MM.1S (cell line): ENCODE measurements at regions not wholly inside any gene's neighbourhood (a gene's known extent, or its start where the extent isn't known, plus 50 kb on each side); places are given as distances from the start of the nearest gene placed in this dataset.

Source experiments
- DNase-seq: peaks from one replicate; pipeline ENCODE4 v3.0.0-alpha.2; 2015
- H2AFZ ChIP-seq: fragments of 300-600 bp; sonication (generic); 2 replicates; pipeline ENCODE4 v1.6.0; 2016; ENCODE audit warnings: antibody characterized with exemption, low read length
- H3F3A ChIP-seq: fragments of 300-600 bp; sonication (generic); 2 replicates; pipeline ENCODE4 v1.6.1; 2016; ENCODE audit warnings: mild to moderate bottlenecking, antibody characterized with exemption, low read length, moderate library complexity, mixed read lengths; ENCODE audit not compliant: insufficient read depth
- H3K27ac ChIP-seq: fragments of 300-600 bp; sonication (generic); 2 replicates; pipeline ENCODE4 v1.5.1; 2016; ENCODE audit warnings: mild to moderate bottlenecking, low read length
- H3K27me3 ChIP-seq: fragments of 300-600 bp; sonication (generic); replicated peaks from 2 replicates; pipeline ENCODE4 v1.6.0; 2016; ENCODE audit warnings: low read length; ENCODE audit not compliant: insufficient read depth
- H3K36me3 ChIP-seq: fragments of 300-600 bp; sonication (generic); replicated peaks from 2 replicates; pipeline ENCODE4 v1.6.1; 2016; ENCODE audit warnings: mild to moderate bottlenecking, low read length, mixed read lengths; ENCODE audit not compliant: insufficient read depth
- H3K4me1 ChIP-seq: fragments of 300-600 bp; sonication (generic); 2 replicates; pipeline ENCODE4 v1.6.1; 2016; ENCODE audit warnings: low read length, mixed read lengths
- H3K4me2 ChIP-seq: fragments of 300-600 bp; sonication (generic); 2 replicates; pipeline ENCODE4 v1.6.0; 2016; ENCODE audit warnings: low read depth, low read length
- H3K4me3 ChIP-seq: fragments of 300-600 bp; sonication (generic); 2 replicates; pipeline ENCODE4 v1.5.1; 2016; ENCODE audit warnings: low read length, mixed read lengths
- H3K79me2 ChIP-seq: fragments of 300-600 bp; sonication (generic); 2 replicates; pipeline ENCODE4 v1.6.1; 2016; ENCODE audit warnings: mixed run types, low read length, mixed read lengths
- H3K9ac ChIP-seq: fragments of 300-600 bp; sonication (generic); 2 replicates; pipeline ENCODE4 v1.6.1; 2016; ENCODE audit warnings: low read length, mixed read lengths
- H3K9me2 ChIP-seq: fragments of 300-600 bp; sonication (generic); replicated peaks from 2 replicates; pipeline ENCODE4 v1.6.1; 2016; ENCODE audit warnings: mild to moderate bottlenecking, low read length, mixed read lengths; ENCODE audit not compliant: insufficient read depth
- H3K9me3 ChIP-seq: fragments of 300-600 bp; sonication (generic); replicated peaks from 2 replicates; pipeline ENCODE4 v1.6.1; 2016; ENCODE audit warnings: mild to moderate bottlenecking, low read length, mixed read lengths; ENCODE audit not compliant: insufficient read depth
- H4K20me1 ChIP-seq: fragments of 300-600 bp; sonication (generic); 2 replicates; pipeline ENCODE4 v1.6.1; 2016; ENCODE audit warnings: mild to moderate bottlenecking, low read length, moderate library complexity, mixed read lengths; ENCODE audit not compliant: insufficient read depth
- EZH2 ChIP-seq: fragments of 300-600 bp; sonication (generic); optimal IDR thresholded peaks from 2 replicates; pipeline ENCODE3; 2017; ENCODE audit warnings: low read depth, mild to moderate bottlenecking, antibody characterized with exemption, low read length, mixed read lengths
- EZH2phosphoT487 ChIP-seq: fragments of 300-600 bp; sonication (generic); IDR thresholded peaks from 2 replicates; pipeline ENCODE4 v1.6.1; 2018; ENCODE audit warnings: antibody characterized with exemption, low read length
- TF ChIP-seq, protein P1 (sequence below): fragments of 300-600 bp; sonication (generic); IDR thresholded peaks from 2 replicates; pipeline ENCODE4 v1.5.1; 2016; ENCODE audit warnings: antibody characterized with exemption, low read length, mixed read lengths

DNA sequence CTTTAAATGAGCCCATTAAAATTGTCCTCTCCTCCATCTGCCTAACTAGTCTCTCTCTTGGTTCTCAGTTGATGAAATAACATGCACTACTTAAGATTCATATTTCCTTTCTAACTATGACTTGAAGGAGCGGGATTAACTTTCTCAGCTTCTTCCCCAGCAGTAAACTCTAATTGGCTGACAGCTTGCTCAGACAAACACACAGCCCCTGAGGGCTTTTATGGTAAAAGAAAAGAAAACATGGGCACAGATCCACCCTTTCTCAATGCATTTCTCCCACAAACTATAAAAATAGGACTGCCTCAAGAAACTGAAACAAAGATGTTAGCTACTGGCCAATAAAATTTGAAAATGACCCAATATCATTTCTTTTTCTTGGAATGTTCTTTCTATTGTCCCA is 703.1 kb downstream of the ADGRL2 start:
- H3F3A ChIP-seq = no peaks in the 10 kb centered on the region
- H3K4me1 ChIP-seq = no peaks in the 10 kb centered on the region
- no peak overlapping the region for H3K27ac ChIP-seq
- H3K9me3 ChIP-seq = no peaks in the 10 kb centered on the region
- no peak overlapping the region for H3K4me2 ChIP-seq
- H3K27me3 ChIP-seq = no peaks in the 10 kb centered on the region
- DNase-seq = no peak
- TF ChIP-seq EZH2 = no peak
- TF ChIP-seq, protein P1, sequence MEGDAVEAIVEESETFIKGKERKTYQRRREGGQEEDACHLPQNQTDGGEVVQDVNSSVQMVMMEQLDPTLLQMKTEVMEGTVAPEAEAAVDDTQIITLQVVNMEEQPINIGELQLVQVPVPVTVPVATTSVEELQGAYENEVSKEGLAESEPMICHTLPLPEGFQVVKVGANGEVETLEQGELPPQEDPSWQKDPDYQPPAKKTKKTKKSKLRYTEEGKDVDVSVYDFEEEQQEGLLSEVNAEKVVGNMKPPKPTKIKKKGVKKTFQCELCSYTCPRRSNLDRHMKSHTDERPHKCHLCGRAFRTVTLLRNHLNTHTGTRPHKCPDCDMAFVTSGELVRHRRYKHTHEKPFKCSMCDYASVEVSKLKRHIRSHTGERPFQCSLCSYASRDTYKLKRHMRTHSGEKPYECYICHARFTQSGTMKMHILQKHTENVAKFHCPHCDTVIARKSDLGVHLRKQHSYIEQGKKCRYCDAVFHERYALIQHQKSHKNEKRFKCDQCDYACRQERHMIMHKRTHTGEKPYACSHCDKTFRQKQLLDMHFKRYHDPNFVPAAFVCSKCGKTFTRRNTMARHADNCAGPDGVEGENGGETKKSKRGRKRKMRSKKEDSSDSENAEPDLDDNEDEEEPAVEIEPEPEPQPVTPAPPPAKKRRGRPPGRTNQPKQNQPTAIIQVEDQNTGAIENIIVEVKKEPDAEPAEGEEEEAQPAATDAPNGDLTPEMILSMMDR = no peak
- TF ChIP-seq EZH2phosphoT487 = no peak
- H3K9ac ChIP-seq = no peak overlapping the region
- H2AFZ ChIP-seq = no peak overlapping the region
- no peaks in the 10 kb centered on the region for H3K9me2 ChIP-seq
- H4K20me1 ChIP-seq = no peaks in the 10 kb centered on the region
- no peak overlapping the region for H3K4me3 ChIP-seq
- no peaks in the 10 kb centered on the region for H3K79me2 ChIP-seq
- H3K36me3 ChIP-seq = no peaks in the 10 kb centered on the region

DNA sequence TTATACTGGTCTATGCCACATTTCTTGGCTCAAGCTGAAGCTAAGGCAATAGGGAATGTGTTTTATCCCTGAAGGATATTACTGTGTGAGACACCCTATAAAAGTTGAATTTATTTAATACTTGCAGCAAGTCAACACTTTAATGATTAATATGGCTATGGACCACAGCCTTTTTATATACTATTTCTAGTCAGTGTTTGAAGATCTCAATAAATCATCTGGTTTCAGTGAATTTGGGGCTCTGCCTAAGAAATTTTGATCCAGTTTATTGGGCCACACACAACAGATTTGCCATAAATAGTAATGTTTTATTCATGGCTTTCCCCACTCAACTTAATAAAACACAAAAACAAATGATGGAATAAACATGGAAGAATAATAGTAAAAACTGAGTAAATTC is 698.3 kb downstream of the ADGRL2 start:
- Histone ChIP-seq H3K79me2 (no peaks in the 10 kb centered on the region), H4K20me1 (no peaks in the 10 kb centered on the region), H2AFZ (no peak overlapping the region), H3K9me2 (no peaks in the 10 kb centered on the region), H3K4me1 (no peaks in the 10 kb centered on the region), H3K4me2 (no peak overlapping the region), H3K4me3 (no peak overlapping the region), H3K27me3 (no peaks in the 10 kb centered on the region), H3K9ac (no peak overlapping the region), H3F3A (no peaks in the 10 kb centered on the region), H3K27ac (no peak overlapping the region), H3K9me3 (no peaks in the 10 kb centered on the region), H3K36me3 (no peaks in the 10 kb centered on the region)
- no peak for TF ChIP-seq EZH2
- no peak for TF ChIP-seq EZH2phosphoT487
- TF ChIP-seq, protein P1 = no peak
- DNase-seq = no peak

DNA sequence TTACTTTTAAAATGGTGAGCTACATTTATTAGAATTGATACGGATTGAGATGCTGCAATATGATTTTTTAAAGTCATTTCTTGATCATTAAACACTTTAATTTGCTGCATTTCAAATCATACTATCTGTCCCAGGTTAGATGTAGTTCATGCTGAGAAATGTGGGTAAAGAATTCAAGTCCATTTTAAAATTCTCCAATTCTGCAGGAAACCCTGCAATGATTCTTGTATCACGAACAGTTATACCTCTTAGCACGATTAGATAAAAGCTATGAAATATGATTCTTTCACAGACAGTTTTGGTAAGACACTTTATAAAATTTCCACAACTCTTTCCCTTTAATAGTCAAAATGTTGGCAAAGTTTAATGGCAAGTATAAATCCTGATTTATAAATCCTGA is 693.4 kb downstream of the ADGRL2 start:
- Histone ChIP-seq H2AFZ (no peak overlapping the region), H3K27me3 (no peaks in the 10 kb centered on the region), H3K36me3 (no peaks in the 10 kb centered on the region), H3F3A (no peaks in the 10 kb centered on the region), H3K4me1 (no peaks in the 10 kb centered on the region), H3K79me2 (no peaks in the 10 kb centered on the region), H3K9ac (no peak overlapping the region), H3K4me3 (no peak overlapping the region), H3K9me2 (no peaks in the 10 kb centered on the region), H3K9me3 (no peaks in the 10 kb centered on the region), H3K27ac (no peak overlapping the region), H4K20me1 (no peaks in the 10 kb centered on the region), H3K4me2 (no peak overlapping the region)
- DNase-seq = no peak
- TF ChIP-seq, protein P1 = no peak
- no peak for TF ChIP-seq EZH2
- TF ChIP-seq EZH2phosphoT487 = no peak
